Neural progenitor cell (in vitro differentiated cells): ENCODE measurements at regions not wholly inside any gene's neighbourhood (a gene's known extent, or its start where the extent isn't known, plus 50 kb on each side); places are given as distances from the start of the nearest gene placed in this dataset.

Experiments
- EZH2phosphoT487 ChIP-seq: fragments of 200-600 bp; sonication (generic); IDR thresholded peaks from 2 replicates; pipeline ENCODE4 v1.6.1; 2017; ENCODE audit warnings: antibody characterized with exemption
- TF ChIP-seq, protein P1 (sequence below): fragments of 200-600 bp; sonication (generic); IDR thresholded peaks from 2 replicates; pipeline ENCODE4 v1.5.1; 2017; ENCODE audit warnings: antibody characterized with exemption, mild to moderate bottlenecking

- no peak for TF ChIP-seq EZH2phosphoT487
- TF ChIP-seq, protein P1, sequence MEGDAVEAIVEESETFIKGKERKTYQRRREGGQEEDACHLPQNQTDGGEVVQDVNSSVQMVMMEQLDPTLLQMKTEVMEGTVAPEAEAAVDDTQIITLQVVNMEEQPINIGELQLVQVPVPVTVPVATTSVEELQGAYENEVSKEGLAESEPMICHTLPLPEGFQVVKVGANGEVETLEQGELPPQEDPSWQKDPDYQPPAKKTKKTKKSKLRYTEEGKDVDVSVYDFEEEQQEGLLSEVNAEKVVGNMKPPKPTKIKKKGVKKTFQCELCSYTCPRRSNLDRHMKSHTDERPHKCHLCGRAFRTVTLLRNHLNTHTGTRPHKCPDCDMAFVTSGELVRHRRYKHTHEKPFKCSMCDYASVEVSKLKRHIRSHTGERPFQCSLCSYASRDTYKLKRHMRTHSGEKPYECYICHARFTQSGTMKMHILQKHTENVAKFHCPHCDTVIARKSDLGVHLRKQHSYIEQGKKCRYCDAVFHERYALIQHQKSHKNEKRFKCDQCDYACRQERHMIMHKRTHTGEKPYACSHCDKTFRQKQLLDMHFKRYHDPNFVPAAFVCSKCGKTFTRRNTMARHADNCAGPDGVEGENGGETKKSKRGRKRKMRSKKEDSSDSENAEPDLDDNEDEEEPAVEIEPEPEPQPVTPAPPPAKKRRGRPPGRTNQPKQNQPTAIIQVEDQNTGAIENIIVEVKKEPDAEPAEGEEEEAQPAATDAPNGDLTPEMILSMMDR: no peak
These were observed 318.4 kb downstream of the SEC14L1 start for GRCh38 chr17:77459018-77459755.
